Testis (tissue), 2 donors: ENCODE measurements at regions not wholly inside any gene's neighbourhood (a gene's known extent, or its start where the extent isn't known, plus 50 kb on each side); places are given as distances from the start of the nearest gene placed in this dataset.
"Not testable (repeated sequence)": the region's sequence is repeated elsewhere in the genome, so short reads cannot be mapped to it uniquely, and the experiment has no call there.

Experiments used
- DNase-seq: peaks from one replicate; pipeline ENCODE4 v3.0.0-alpha.2; 2019
- H3K27ac ChIP-seq, 2 donors: fragments of 200-600 bp; sonication (generic); one replicate each; pipeline ENCODE4 v1.5.1; 2019
- H3K27me3 ChIP-seq: fragments of 200-600 bp; sonication (generic); one replicate; pipeline ENCODE4 v1.5.1; 2019
- H3K36me3 ChIP-seq: fragments of 200-600 bp; sonication (generic); one replicate; pipeline ENCODE4 v1.5.1; 2017; ENCODE audit warnings: low read depth; ENCODE audit errors: missing control alignments
- H3K4me1 ChIP-seq: fragments of 200-600 bp; sonication (generic); one replicate; pipeline ENCODE4 v1.5.1; 2019
- H3K4me3 ChIP-seq, 2 donors: fragments of 200-600 bp; sonication (generic); one replicate each; pipeline ENCODE4 v1.5.1; 2017 to 2019
- H3K9me3 ChIP-seq: fragments of 200-600 bp; sonication (generic); one replicate; pipeline ENCODE4 v1.5.1; 2017
- CTCF ChIP-seq, 3 experiments: fragments of 450-650 bp in 2 of 3; fragments of 200-600 bp in 1 of 3; sonication (generic) in 1 of 3; IDR thresholded peaks; one replicate each; pipeline ENCODE4 v1.5.1; 2016 to 2019; ENCODE audit warnings: antibody characterized with exemption in 3 of 3, mild to moderate bottlenecking in 2 of 3, moderate library complexity in 1 of 3
- POLR2A ChIP-seq: fragments of 450-650 bp; IDR thresholded peaks from one replicate; pipeline ENCODE4 v1.6.1; 2017; ENCODE audit warnings: antibody characterized with exemption, mild to moderate bottlenecking, moderate library complexity
- WGBS, 2 donors: methylation state at CpG; one replicate each; pipeline ENCODE4 v1.1.5; 2018; 5-methylcytosine and 5-hydroxymethylcytosine counted together
- intact Hi-C: fragments of 100-400 bp; cut with DNase I; formaldehyde crosslinking; loops from one replicate; pipeline ENCODE4 v1.15.1; 2023; ENCODE audit warnings: low total_unique reads

GRCh38 chr11:67745181-67745726 is 70.8 kb upstream of the ALDH3B2 start:
- no peak for DNase-seq
- Histone ChIP-seq H3K36me3 (no peaks in the 10 kb centered on the region), H3K27me3 (no peaks in the 10 kb centered on the region), H3K4me3 (no peak overlapping the region), H3K4me1 (no peaks in the 10 kb centered on the region), H3K9me3 (no peaks in the 10 kb centered on the region), H3K27ac (no peak overlapping the region)
- 52 to 54% methylated on average over 10 to 11 of the region's 11 CpGs for WGBS, 2 donors
- intact Hi-C loops, result no loop called here
- TF ChIP-seq CTCF (IDR thresholded peaks at IDR 0.05), result no peak
- no peak for TF ChIP-seq POLR2A

GRCh38 chr11:67744231-67744630 is 69.8 kb upstream of the ALDH3B2 start:
- H3K27me3 ChIP-seq, H3K9me3 ChIP-seq, DNase-seq, H3K36me3 ChIP-seq, H3K27ac ChIP-seq, H3K4me3 ChIP-seq, H3K4me1 ChIP-seq, intact Hi-C loops: not testable (repeated sequence)
- WGBS, 2 donors, result 81 to 82% methylated on average over 6 to 9 of the region's 9 CpGs

GRCh38 chr11:67738231-67738630 is 63.8 kb upstream of the ALDH3B2 start:
- intact Hi-C loops, H3K27ac ChIP-seq, H3K27me3 ChIP-seq, H3K36me3 ChIP-seq, H3K4me1 ChIP-seq, DNase-seq, H3K9me3 ChIP-seq, H3K4me3 ChIP-seq: not testable (repeated sequence)
- WGBS, 2 donors, result 75 to 76% methylated on average over 11 to 12 of the region's 14 CpGs

- H3K9me3 ChIP-seq, intact Hi-C loops, H3K36me3 ChIP-seq, DNase-seq, H3K4me3 ChIP-seq, H3K27ac ChIP-seq, H3K4me1 ChIP-seq, H3K27me3 ChIP-seq: not testable (repeated sequence)
- WGBS, 2 donors, result 60 to 77% methylated on average over 9 of the region's 9 CpGs
Measured at GRCh38 chr11:67737562-67738080, 63.2 kb upstream of the ALDH3B2 start.

- no peak for TF ChIP-seq CTCF (IDR thresholded peaks at IDR 0.05)
- TF ChIP-seq POLR2A, result no peak
- peak; percentile 30 for DNase-seq
- Histone ChIP-seq H3K9me3 (no peaks in the 10 kb centered on the region), H3K4me1 (no peaks in the 10 kb centered on the region), H3K4me3 (peak overlapping the region; percentile 9 to 17), H3K27me3 (no peaks in the 10 kb centered on the region), H3K36me3 (no peaks in the 10 kb centered on the region), H3K27ac (no peak overlapping the region)
- intact Hi-C loops, result no loop called here
- 18 to 25% methylated on average over 37 to 42 of the region's 42 CpGs for WGBS, 2 donors
Measured at GRCh38 chr11:67732045-67732787, 57.8 kb upstream of the ALDH3B2 start.

- Histone ChIP-seq H3K9me3 (no peaks in the 10 kb centered on the region), H3K36me3 (no peaks in the 10 kb centered on the region), H3K4me3 (peak overlapping the region; percentile 9 to 17), H3K4me1 (no peaks in the 10 kb centered on the region), H3K27ac (no peak overlapping the region), H3K27me3 (no peaks in the 10 kb centered on the region)
- no peak for TF ChIP-seq POLR2A
- TF ChIP-seq CTCF (IDR thresholded peaks at IDR 0.05), result no peak
- no peak for DNase-seq
- intact Hi-C loops, result no loop called here
- 29 to 38% methylated on average over 8 to 14 of the region's 14 CpGs for WGBS, 2 donors
Measured at GRCh38 chr11:67731583-67731982, 57.2 kb upstream of the ALDH3B2 start.

- DNase-seq, intact Hi-C loops, H3K27me3 ChIP-seq, H3K36me3 ChIP-seq, H3K9me3 ChIP-seq, H3K4me3 ChIP-seq, H3K4me1 ChIP-seq, H3K27ac ChIP-seq: not testable (repeated sequence)
- 67 to 73% methylated on average over 3 of the region's 3 CpGs for WGBS, 2 donors
Measured at GRCh38 chr11:67728163-67728571, 53.7 kb upstream of the ALDH3B2 start.

GRCh38 chr11:67727066-67728040 is 52.9 kb upstream of the ALDH3B2 start:
- DNase-seq, intact Hi-C loops: not testable (repeated sequence)
- 67 to 74% methylated on average over 12 to 19 of the region's 19 CpGs for WGBS, 2 donors

More at GRCh38 chr11:67727066-67728040, 52.9 kb upstream of the ALDH3B2 start:
- H3K4me3 ChIP-seq, H3K4me1 ChIP-seq, H3K27me3 ChIP-seq, H3K27ac ChIP-seq, H3K36me3 ChIP-seq, H3K9me3 ChIP-seq: not testable (repeated sequence)
